ENCODE measurements at regions not wholly inside any gene's neighbourhood (a gene's known extent, or its start where the extent isn't known, plus 50 kb on each side); places are given as distances from the start of the nearest gene placed in this dataset.

- no peak for DNase-seq (ENCODE audit: low read depth)
Measured at GRCh38 chr3:30169487-30169886, 436.9 kb upstream of the TGFBR2 start.

- no peak for DNase-seq (ENCODE audit: low read depth)
Measured at GRCh38 chr3:30170681-30171438, 435.5 kb upstream of the TGFBR2 start.

- no peak for DNase-seq (ENCODE audit: low read depth)
Measured at GRCh38 chr3:30174357-30174756, 432.0 kb upstream of the TGFBR2 start.

GRCh38 chr3:30180310-30181177 lies 425.9 kb upstream of the TGFBR2 start:
- DNase-seq (ENCODE audit: low read depth): no peak

GRCh38 chr3:30181178-30181465 lies 425.3 kb upstream of the TGFBR2 start:
- no peak for DNase-seq (ENCODE audit: low read depth)

GRCh38 chr3:30181581-30181980 lies 424.8 kb upstream of the TGFBR2 start:
- DNase-seq (ENCODE audit: low read depth): no peak

- DNase-seq (ENCODE audit: low read depth): no peak
Measured at GRCh38 chr3:30183421-30183820, 423.0 kb upstream of the TGFBR2 start.

- DNase-seq (ENCODE audit: low read depth): no peak
Measured at GRCh38 chr3:30184091-30184810, 422.1 kb upstream of the TGFBR2 start.

GRCh38 chr3:30185872-30186271 lies 420.5 kb upstream of the TGFBR2 start:
- DNase-seq (ENCODE audit: low read depth): no peak

GRCh38 chr3:30186741-30187219 lies 419.6 kb upstream of the TGFBR2 start:
- DNase-seq (ENCODE audit: low read depth): no peak

- DNase-seq (ENCODE audit: low read depth): no peak
Measured at GRCh38 chr3:30187366-30187765, 419.0 kb upstream of the TGFBR2 start.

GRCh38 chr3:30188713-30189112 lies 417.7 kb upstream of the TGFBR2 start:
- no peak for DNase-seq (ENCODE audit: low read depth)

GRCh38 chr3:30189900-30190299 lies 416.5 kb upstream of the TGFBR2 start:
- no peak for DNase-seq (ENCODE audit: low read depth)

GRCh38 chr3:30193625-30194044 lies 412.8 kb upstream of the TGFBR2 start:
- DNase-seq (ENCODE audit: low read depth): no peak

- DNase-seq (ENCODE audit: low read depth): no peak
Measured at GRCh38 chr3:30195352-30195751, 411.0 kb upstream of the TGFBR2 start.

GRCh38 chr3:30198162-30198561 lies 408.2 kb upstream of the TGFBR2 start:
- no peak for DNase-seq (ENCODE audit: low read depth)

- peak; percentile 23 for DNase-seq (ENCODE audit: low read depth)
Measured at GRCh38 chr3:30199096-30199759, 407.2 kb upstream of the TGFBR2 start.

GRCh38 chr3:30199855-30200254 lies 406.5 kb upstream of the TGFBR2 start:
- no peak for DNase-seq (ENCODE audit: low read depth)

GRCh38 chr3:30201715-30202114 lies 404.7 kb upstream of the TGFBR2 start:
- no peak for DNase-seq (ENCODE audit: low read depth)

- no peak for DNase-seq (ENCODE audit: low read depth)
Measured at GRCh38 chr3:30203301-30203700, 403.1 kb upstream of the TGFBR2 start.

- no peak for DNase-seq (ENCODE audit: low read depth)
Measured at GRCh38 chr3:30204126-30204525, 402.3 kb upstream of the TGFBR2 start.

- DNase-seq (ENCODE audit: low read depth): no peak
Measured at GRCh38 chr3:30206051-30206450, 400.4 kb upstream of the TGFBR2 start.
